Right ventricle myocardium inferior (tissue), 1 donor: ENCODE measurements at regions not wholly inside any gene's neighbourhood (a gene's known extent, or its start where the extent isn't known, plus 50 kb on each side); places are given as distances from the start of the nearest gene placed in this dataset.
"Not testable (repeated sequence)": the region's sequence is repeated elsewhere in the genome, so short reads cannot be mapped to it uniquely, and the experiment has no call there.

Experiments
- ATAC-seq: fragments of 200-7000 bp; cut with Tn5 transposase; one replicate; pipeline ENCODE4 v1.9.1; 2020; ENCODE audit warnings: mild to moderate bottlenecking, moderate library complexity
- DNase-seq: peaks from one replicate; pipeline ENCODE4 v3.0.0; 2021; ENCODE audit errors: missing footprints
- intact Hi-C: fragments of 100-400 bp; cut with DNase I; formaldehyde crosslinking; loops from one replicate; pipeline ENCODE4 v1.11.0; 2022
- donor health status: DM: no; HTN: yes; CAD: no; lungs with severe emphysema.

- no peak for DNase-seq
- intact Hi-C loops, result no loop called here
- ATAC-seq, result no peak
These were observed 368.8 kb upstream of the TMPRSS15 start for GRCh38 chr21:18772404-18772803.

GRCh38 chr21:18772897-18773296 lies 369.3 kb upstream of the TMPRSS15 start:
- intact Hi-C loops, result no loop called here
- DNase-seq (no peak), ATAC-seq (no peak)

GRCh38 chr21:18776936-18777335 lies 373.4 kb upstream of the TMPRSS15 start:
- intact Hi-C loops, result no loop called here
- ATAC-seq (no peak), DNase-seq (no peak)

- DNase-seq (no peak), ATAC-seq (no peak)
- intact Hi-C loops, result no loop called here
These were observed 379.1 kb upstream of the TMPRSS15 start for GRCh38 chr21:18782721-18783120.

DNA sequence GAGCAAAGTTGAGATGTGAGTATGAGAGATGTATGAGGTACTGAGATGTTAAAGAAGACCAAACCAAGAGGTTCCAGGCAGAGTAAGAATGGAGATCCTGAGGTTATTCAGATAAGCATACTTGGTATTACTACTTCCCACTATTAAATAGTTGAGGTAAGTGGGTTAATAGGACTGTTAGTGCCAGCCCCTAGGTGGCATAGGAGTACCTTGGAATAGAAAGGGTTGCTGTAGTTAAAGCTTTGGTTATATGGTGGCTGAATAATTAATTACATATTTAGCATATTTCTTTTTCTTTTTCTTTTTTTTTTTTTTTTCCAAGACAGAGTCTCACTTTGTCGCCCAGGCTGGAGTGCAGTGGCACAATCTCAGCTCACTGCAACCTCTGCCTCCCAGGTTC lies 397.9 kb upstream of the TMPRSS15 start:
- intact Hi-C loops, result loop anchor here (10.0 kb wide), 1 partner anchor 453 kb away; no protein-coding TSS in a partner anchor
- DNase-seq (no peak), ATAC-seq (peak; percentile 54)

DNA sequence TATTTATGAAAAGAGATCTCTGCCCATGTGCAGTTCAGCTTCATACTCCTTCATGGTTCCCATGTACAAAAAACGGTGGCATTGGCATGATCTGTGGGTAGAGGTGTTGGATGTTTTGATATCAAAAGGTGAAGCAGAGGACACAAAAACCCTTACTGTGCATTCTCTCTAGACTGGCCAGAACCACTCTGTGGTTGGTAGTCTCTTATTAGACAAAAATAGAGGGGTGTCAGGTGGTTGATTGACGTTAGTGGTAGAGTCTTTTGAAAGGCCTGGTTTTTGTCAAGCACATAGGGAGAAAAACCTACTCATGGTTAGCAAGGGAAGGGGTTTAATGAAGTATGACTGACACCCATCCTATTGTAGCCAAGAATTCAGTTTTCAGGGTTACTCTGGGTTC lies 400.0 kb upstream of the TMPRSS15 start:
- DNase-seq (no peak), ATAC-seq (no peak)
- intact Hi-C loops, result loop anchor here (10.0 kb wide), 1 partner anchor 451 kb away; no protein-coding TSS in a partner anchor

DNA sequence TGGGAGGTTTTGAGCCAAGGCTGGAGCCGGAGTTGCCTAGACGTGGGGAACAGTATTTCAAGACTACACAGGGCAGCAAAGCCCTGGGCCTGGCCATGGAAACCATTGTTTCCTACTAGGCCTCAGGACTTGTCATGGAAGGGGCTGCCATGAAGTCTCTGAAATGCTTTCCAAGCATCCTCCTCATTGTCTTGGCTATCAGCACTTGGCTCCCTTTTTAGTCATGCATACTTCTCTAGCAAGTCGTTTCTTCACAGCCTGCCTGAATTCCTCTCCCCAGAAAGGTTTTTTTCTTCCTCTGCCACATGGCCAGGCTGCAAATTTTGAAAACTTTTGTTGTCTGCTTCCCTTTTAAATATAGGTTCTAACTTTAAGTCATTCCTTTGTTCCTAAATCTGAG lies 406.6 kb upstream of the TMPRSS15 start:
- DNase-seq (peak; percentile 2), ATAC-seq (no peak)
- intact Hi-C loops, result loop anchor here (10.0 kb wide), 1 partner anchor 115 kb away; no protein-coding TSS in a partner anchor

- no peak for ATAC-seq
- DNase-seq, result no peak
- intact Hi-C loops, result loop anchor here (10.0 kb wide), 1 partner anchor 112 kb away; no protein-coding TSS in a partner anchor
These were observed 408.7 kb upstream of the TMPRSS15 start for GRCh38 chr21:18812308-18812707.

GRCh38 chr21:18819507-18819906 lies 415.9 kb upstream of the TMPRSS15 start:
- intact Hi-C loops, result loop anchor here (10.0 kb wide), 1 partner anchor 105 kb away; no protein-coding TSS in a partner anchor
- DNase-seq, result no peak
- ATAC-seq, result no peak

DNA sequence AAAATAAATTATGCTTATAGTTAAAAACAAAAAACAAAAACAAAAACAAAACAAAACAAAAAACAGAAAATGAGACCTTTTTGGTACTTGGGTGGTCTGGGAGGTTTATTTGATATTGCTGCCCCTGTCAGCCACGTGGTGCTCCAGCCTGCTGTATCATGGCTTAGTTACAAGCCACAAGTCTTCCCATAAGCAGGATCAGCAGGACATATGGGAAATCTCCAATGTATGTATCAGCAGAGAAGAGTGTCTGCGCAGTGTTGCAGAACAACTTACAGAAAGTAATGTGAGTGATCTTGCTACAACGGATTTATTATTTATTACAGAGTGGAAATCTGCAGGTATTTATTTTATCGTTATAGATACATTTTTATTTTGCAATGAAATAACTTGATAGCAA lies 423.0 kb upstream of the TMPRSS15 start:
- no peak for DNase-seq
- ATAC-seq, result no peak

GRCh38 chr21:18831942-18832676 lies 428.5 kb upstream of the TMPRSS15 start:
- intact Hi-C loops, result no loop called here
- ATAC-seq (no peak), DNase-seq (no peak)

More for the DNA sequence above, 423.0 kb upstream of the TMPRSS15 start:
- intact Hi-C loops, result loop anchor here (5.0 kb wide), 1 partner anchor 36 kb away; no protein-coding TSS in a partner anchor

DNA sequence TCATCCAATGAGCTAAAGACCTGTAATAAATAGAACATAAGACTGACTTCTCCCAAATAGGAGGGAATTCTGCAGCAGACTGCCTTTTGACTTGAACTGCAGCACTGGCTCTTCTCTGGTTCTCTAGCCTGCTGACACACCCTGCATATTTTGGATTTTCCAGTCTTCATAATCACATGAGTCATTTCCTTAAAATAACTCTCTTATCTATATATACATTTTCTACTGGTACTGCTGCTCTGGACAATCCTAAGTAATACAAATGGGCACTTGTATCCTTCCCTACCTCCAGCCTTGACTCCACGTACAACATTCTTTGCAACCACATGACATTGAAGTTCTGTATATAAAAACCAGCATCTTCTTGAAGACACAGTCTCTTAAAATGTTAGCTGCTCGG lies 429.4 kb upstream of the TMPRSS15 start:
- intact Hi-C loops, result no loop called here
- ATAC-seq (no peak), DNase-seq (no peak)

DNA sequence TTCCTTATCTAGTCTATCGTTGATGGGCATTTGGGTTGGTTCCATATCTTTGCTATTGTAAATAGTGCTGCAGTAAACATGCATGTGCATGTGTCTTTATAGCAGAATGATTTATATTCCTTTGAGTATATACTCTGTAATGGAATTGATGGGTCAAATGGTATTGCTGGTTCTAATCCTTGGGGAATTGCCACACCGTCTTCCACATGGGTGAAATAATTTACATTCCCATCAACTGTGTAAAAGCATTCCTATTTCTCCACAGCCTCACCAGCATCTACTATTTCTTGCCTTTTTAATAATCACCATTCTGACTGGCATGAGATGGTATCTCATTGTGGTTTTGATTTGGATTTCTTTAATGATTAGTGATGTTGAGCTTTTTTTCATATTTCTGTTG lies 430.5 kb upstream of the TMPRSS15 start:
- DNase-seq, intact Hi-C loops, ATAC-seq: not testable (repeated sequence)

GRCh38 chr21:18840239-18840638 lies 436.7 kb upstream of the TMPRSS15 start:
- ATAC-seq (no peak), DNase-seq (no peak)
- intact Hi-C loops, result no loop called here

DNA sequence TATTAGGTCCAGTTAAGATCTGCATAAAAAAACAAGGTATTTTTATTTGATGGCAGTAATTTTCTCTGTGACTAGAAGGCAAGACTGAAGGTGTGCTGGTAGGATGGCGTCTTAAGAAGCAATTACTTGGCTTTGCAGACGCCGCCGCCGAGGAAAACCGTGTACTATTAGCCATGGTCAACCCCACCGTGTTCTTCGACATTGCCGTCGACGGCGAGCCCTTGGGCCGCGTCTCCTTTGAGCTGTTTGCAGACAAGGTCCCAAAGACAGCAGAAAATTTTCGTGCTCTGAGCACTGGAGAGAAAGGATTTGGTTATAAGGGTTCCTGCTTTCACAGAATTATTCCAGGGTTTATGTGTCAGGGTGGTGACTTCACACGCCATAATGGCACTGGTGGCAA lies 454.0 kb upstream of the TMPRSS15 start:
- intact Hi-C loops, ATAC-seq: not testable (repeated sequence)
- peak; percentile 22 for DNase-seq

DNA sequence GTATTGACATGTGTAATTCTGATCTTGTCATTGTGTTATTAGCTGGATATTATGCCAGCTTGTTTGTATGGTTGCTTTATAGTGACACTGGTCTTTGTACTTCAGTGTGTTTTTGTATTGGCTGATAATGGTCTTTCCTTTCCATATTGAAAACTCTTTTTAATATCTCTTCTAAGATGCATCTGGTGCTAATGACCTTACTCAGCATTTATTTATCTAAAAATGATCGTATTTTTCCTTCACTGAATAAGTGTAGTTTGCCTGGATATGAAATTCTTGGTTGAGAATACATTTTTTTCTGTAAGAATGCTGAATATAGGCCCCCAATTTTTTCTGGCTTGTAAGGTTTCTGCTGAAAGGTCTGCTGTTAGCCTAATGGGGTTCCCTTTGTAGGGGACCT lies 465.5 kb upstream of the TMPRSS15 start:
- no peak for ATAC-seq
- intact Hi-C loops, result no loop called here
- no peak for DNase-seq

GRCh38 chr21:18877917-18878316 lies 474.3 kb upstream of the TMPRSS15 start:
- DNase-seq, result no peak
- intact Hi-C loops, result no loop called here
- ATAC-seq, result no peak

DNA sequence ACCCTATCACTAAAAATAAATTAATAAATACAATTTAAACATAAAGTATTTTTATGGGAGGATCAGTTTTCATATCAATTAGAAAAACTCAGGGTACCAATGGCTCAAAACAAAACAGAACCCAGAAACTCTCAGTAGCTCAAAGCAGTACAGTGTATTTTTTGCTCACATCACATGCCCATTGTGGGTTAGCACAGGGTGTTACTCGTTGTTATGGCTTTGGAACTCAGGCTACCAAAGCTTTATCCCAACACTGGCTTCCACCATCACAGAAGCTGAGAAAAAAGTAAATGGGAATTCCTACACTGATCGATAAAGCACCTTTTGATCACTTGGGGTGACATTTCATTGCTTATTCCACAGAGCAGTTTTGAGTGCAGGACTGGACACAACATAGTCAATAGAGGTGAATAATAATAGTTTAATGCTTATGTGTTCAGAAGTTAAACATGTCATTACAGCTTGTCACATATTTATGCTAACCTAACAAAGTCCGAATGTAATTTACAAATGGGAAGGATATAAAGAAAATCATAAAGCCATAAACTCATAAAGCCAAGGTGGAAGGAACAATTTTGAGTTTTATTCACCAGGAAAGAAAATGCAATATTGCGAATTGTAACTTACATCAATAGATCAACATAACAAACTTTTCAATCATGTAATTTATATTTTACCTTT lies 484.5 kb upstream of the TMPRSS15 start:
- intact Hi-C loops, result no loop called here
- DNase-seq (no peak), ATAC-seq (no peak)

- ATAC-seq, result no peak
- DNase-seq, result no peak
- intact Hi-C loops, result no loop called here
These were observed 489.8 kb upstream of the TMPRSS15 start for GRCh38 chr21:18893406-18893805.

DNA sequence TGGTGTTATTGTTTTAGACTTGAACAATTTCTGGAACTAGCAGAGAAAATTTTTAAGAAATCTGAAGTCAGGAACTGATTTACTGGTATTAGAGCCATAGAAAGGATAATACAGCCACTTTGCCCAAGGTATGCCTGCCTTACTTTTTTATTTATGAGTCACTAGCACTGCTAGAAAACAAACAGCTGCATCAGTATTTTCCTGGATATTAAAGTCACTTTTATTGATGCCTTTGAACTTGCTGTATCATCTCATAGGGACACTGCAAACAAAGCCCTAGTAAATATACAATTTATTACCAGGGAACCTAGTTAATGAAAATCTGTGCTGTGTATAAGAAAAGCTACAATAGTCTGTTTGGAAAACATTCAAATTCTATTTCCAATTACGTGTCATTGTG lies 490.8 kb upstream of the TMPRSS15 start:
- no peak for ATAC-seq
- intact Hi-C loops, result no loop called here
- no peak for DNase-seq
